GM12872 (cell line): ENCODE measurements at regions not wholly inside any gene's neighbourhood (a gene's known extent, or its start where the extent isn't known, plus 50 kb on each side); places are given as distances from the start of the nearest gene placed in this dataset.

Experiments used
- CTCF ChIP-seq: IDR thresholded peaks from 3 replicates; pipeline ENCODE4 v1.5.1; 2011; ENCODE audit warnings: low read depth, mild to moderate bottlenecking, low read length, moderate library complexity; ENCODE audit not compliant: insufficient read depth

DNA sequence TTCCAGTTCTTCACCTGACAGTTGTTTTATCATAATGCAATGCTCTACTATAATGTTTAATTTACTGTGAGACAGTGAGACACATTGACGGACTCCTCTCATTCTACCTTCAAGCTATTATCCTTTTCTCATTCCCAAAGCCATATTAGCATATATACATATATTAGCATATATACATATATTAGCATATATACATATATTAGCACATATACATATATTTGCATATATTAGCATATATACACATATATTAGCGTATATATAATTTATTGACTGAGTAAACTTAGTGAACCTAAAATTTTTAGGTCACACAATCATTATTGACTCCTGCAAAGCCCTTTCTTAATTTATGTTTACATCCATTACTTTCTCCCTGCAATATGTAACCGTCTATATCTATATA, 555.0 kb upstream of the ADGRB3 start:
- TF ChIP-seq CTCF = no peak

DNA sequence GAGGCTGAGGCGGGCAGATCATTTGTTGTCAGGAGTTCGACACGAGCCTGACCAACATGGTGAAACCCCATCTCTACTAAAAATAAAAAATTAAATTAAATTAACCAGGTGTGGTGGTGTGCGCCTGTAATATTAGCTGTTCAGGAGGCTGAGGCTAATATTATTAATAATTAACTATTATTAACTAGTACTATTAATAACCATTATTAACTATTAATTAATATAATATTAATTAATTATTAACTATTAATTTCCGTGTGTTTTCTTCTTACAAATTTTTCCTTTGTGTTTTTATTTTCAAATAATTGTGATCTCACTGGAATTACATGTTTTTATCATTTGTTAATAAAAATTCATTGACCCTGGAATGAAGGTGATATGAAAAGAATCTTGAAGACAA, 557.4 kb upstream of the ADGRB3 start:
- TF ChIP-seq CTCF = no peak

DNA sequence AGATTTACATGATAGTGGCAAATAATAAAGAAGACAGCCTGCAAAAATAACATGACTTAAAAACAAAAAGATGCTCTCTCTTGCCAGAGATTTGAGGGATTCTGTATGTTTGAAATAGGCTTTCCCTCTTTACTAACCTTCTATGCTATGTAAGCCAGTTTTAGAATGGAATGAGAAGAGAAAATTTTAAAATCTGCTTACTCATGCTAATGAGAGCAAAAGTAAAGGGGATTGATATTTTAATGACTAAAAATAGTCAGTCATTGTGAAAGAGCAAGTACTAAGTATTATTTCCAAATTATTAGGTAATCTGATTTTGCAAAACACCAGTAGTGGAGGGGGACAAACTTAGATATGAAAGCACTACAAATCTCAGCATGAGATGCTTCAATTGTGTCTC, 563.3 kb upstream of the ADGRB3 start:
- no peak for TF ChIP-seq CTCF

DNA sequence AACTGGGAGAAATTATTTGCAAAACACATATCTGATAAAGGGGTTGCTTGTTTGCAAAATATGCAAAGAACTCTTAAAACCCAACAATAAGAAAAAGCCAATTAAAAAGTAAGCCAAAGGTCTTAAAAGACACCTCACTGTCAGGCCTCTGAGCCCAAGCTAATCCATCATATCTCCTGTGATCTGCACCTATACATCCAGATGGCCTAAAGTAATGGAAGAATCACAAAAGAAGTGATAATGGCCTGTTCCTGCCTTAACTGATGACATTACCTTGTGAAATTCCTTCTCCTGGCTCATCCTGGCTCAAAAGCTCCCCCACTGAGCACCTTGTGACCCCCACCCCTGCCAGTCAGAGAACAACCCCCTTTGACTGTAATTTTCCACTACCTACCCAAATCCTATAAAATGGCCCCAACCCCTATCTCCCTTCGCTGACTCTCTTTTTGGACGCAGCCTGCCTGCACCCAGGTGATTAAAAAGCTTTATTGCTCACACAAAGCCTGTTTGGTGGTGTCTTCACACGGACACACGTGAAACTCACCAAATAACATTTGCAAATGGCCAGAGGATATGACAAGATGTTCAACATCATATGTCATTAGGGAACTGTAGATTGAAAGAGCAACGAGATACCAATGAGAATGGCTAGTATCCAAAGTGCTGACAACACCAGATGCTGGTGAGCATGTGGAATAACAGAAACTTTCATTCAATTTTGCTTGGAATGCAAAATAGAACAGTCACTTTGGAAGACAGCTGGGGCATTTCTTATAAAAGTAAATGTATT, 565.0 kb upstream of the ADGRB3 start:
- no peak for TF ChIP-seq CTCF

DNA sequence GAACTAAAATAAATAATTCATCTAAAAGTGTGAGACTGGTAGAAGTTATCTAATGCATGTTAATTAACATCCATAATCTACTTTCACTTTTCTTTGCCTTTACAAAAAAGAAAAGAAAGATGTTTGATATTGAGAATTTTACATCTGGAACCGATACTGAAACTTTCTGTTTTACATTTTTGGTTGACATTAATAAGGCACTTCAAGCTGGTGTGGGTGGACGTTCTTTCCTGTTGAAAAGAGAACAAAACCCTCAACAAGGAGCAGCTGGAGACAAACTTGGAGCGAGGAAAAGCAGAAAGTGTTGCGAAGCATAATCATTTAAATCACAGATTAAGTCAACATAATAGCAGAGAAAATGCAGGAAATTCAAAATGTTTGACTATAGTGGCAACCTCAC, 575.2 kb upstream of the ADGRB3 start:
- no peak for TF ChIP-seq CTCF

DNA sequence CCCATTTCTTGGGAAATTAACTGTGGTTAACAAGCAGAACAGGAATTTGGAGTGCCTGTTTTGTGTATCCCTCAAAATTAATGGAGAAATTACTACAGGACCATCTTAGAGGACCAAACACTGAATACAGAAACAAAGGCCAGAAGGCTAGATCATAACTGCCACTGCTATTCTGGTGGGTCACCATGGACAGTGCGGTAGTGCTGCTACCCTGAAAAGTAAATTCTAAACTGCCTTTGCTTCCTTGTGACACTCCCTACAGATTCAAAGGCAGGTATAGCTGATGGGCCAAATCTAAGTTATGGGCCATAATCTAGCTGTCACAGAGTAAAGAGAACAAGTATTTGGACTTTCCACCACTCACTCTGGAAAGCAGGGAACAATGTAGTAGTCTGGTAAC, 575.8 kb upstream of the ADGRB3 start:
- TF ChIP-seq CTCF = no peak

DNA sequence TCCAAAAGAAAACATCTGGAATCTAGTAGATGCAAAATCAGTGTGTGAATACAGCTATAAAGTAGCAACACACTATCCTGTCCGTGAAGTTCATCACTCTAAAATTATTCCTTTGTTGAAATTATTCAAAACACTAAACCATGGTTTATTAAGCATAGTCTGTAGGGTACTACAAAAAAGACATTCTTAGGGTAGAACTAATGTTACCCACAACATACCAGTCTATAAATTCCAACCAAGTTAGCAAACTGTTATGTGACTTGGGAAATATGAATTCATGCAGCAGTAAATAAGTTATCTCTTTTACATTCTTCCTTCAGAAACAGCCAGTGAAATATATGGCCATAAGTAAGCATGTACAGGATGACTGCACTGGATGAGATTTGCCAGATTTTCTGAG, 580.3 kb upstream of the ADGRB3 start:
- TF ChIP-seq CTCF = no peak
